GM12892 (cell line): ENCODE measurements at regions not wholly inside any gene's neighbourhood (a gene's known extent, or its start where the extent isn't known, plus 50 kb on each side); places are given as distances from the start of the nearest gene placed in this dataset.
"Not testable (repeated sequence)": the region's sequence is repeated elsewhere in the genome, so short reads cannot be mapped to it uniquely, and the experiment has no call there.

Experiments used
- POLR2A ChIP-seq: IDR thresholded peaks from 2 replicates; pipeline ENCODE4 v1.6.1; 2011; ENCODE audit warnings: low read depth, low read length, control low read depth
- POLR2AphosphoS5 ChIP-seq: IDR thresholded peaks from 2 replicates; pipeline ENCODE4 v1.6.1; 2011; ENCODE audit warnings: low read depth, low read length, control low read depth

- not testable (repeated sequence) for TF ChIP-seq POLR2AphosphoS5, POLR2A
These were observed 591.7 kb downstream of the TRIB2 start for GRCh38 chr2:13308478-13308805.
